ENCODE measurements at regions not wholly inside any gene's neighbourhood (a gene's known extent, or its start where the extent isn't known, plus 50 kb on each side); places are given as distances from the start of the nearest gene placed in this dataset.

GRCh38 chr14:25484906-25485305 lies 435.0 kb upstream of the STXBP6 start:
- DNase-seq: no peak
- BruUV-seq (replicated peaks): no TSS peak
- H3K27ac Mint-ChIP-seq (ENCODE audit: unreplicated experiment): no peak overlapping the region
- H3K36me3 Mint-ChIP-seq (ENCODE audit: insufficient read depth, unreplicated experiment): no peaks in the 10 kb centered on the region
- H3K9me3 Mint-ChIP-seq (ENCODE audit: low read depth, unreplicated experiment): peaks cover 9% of the 10 kb centered on the region
- H3K4me3 Mint-ChIP-seq (ENCODE audit: low read depth, unreplicated experiment): no peak overlapping the region
- no peak for TF ChIP-seq CTCF (IDR thresholded peaks at IDR 0.05; ENCODE audit: unreplicated experiment)
- H3K4me1 Mint-ChIP-seq (ENCODE audit: low read depth, unreplicated experiment): no peaks in the 10 kb centered on the region
- CTCF ChIA-PET: no interaction called here
- intact Hi-C loops (cut with micrococcal nuclease; ENCODE audit: unreplicated experiment): no loop called here
- H3K27me3 Mint-ChIP-seq (ENCODE audit: unreplicated experiment): no peaks in the 10 kb centered on the region

GRCh38 chr14:25484235-25484634 lies 434.3 kb upstream of the STXBP6 start:
- no TSS peak for BruUV-seq (replicated peaks)
- no peak for TF ChIP-seq CTCF (IDR thresholded peaks at IDR 0.05; ENCODE audit: unreplicated experiment)

GRCh38 chr14:25477316-25478098 lies 427.6 kb upstream of the STXBP6 start:
- no peak for DNase-seq
- Mint-ChIP-seq H3K36me3 (ENCODE audit: insufficient read depth, unreplicated experiment) (no peaks in the 10 kb centered on the region), H3K9me3 (ENCODE audit: low read depth, unreplicated experiment) (peaks cover 7% of the 10 kb centered on the region), H3K4me3 (ENCODE audit: low read depth, unreplicated experiment) (no peak overlapping the region), H3K27ac (ENCODE audit: unreplicated experiment) (no peak overlapping the region), H3K4me1 (ENCODE audit: low read depth, unreplicated experiment) (no peaks in the 10 kb centered on the region), H3K27me3 (ENCODE audit: unreplicated experiment) (no peaks in the 10 kb centered on the region)
- intact Hi-C loops (cut with micrococcal nuclease; ENCODE audit: unreplicated experiment): no loop called here
- CTCF ChIA-PET: no interaction called here
- TF ChIP-seq CTCF (IDR thresholded peaks at IDR 0.05; ENCODE audit: unreplicated experiment): no peak
- no TSS peak for BruUV-seq (replicated peaks)

More at GRCh38 chr14:25484235-25484634, 434.3 kb upstream of the STXBP6 start:
- DNase-seq: no peak
- CTCF ChIA-PET: no interaction called here
- H3K27me3 Mint-ChIP-seq (ENCODE audit: unreplicated experiment): no peaks in the 10 kb centered on the region
- no peaks in the 10 kb centered on the region for H3K4me1 Mint-ChIP-seq (ENCODE audit: low read depth, unreplicated experiment)
- H3K4me3 Mint-ChIP-seq (ENCODE audit: low read depth, unreplicated experiment): no peak overlapping the region
- H3K36me3 Mint-ChIP-seq (ENCODE audit: insufficient read depth, unreplicated experiment): no peaks in the 10 kb centered on the region
- peaks cover 9% of the 10 kb centered on the region for H3K9me3 Mint-ChIP-seq (ENCODE audit: low read depth, unreplicated experiment)
- intact Hi-C loops (cut with micrococcal nuclease; ENCODE audit: unreplicated experiment): no loop called here
- no peak overlapping the region for H3K27ac Mint-ChIP-seq (ENCODE audit: unreplicated experiment)

- Mint-ChIP-seq H3K9me3 (ENCODE audit: low read depth, unreplicated experiment) (peaks cover 3% of the 10 kb centered on the region), H3K27ac (ENCODE audit: unreplicated experiment) (no peak overlapping the region), H3K36me3 (ENCODE audit: insufficient read depth, unreplicated experiment) (no peaks in the 10 kb centered on the region), H3K4me1 (ENCODE audit: low read depth, unreplicated experiment) (no peaks in the 10 kb centered on the region), H3K4me3 (ENCODE audit: low read depth, unreplicated experiment) (no peak overlapping the region), H3K27me3 (ENCODE audit: unreplicated experiment) (no peaks in the 10 kb centered on the region)
- TF ChIP-seq CTCF (IDR thresholded peaks at IDR 0.05; ENCODE audit: unreplicated experiment): no peak
- CTCF ChIA-PET: no interaction called here
- DNase-seq: no peak
- intact Hi-C loops (cut with micrococcal nuclease; ENCODE audit: unreplicated experiment): no loop called here
- BruUV-seq (replicated peaks): no TSS peak
These were observed 422.8 kb upstream of the STXBP6 start for GRCh38 chr14:25472700-25473099.

Data from Calu3 (cell line).